Kidney (tissue), 13 donors: ENCODE measurements at regions not wholly inside any gene's neighbourhood (a gene's known extent, or its start where the extent isn't known, plus 50 kb on each side); places are given as distances from the start of the nearest gene placed in this dataset.

ENCODE experiments used
- DNase-seq, 5 donors: peaks; one replicate each; pipeline ENCODE4 v3.0.0-alpha.2; 2013 to 2020
- FAIRE-seq: peaks from 2 replicates; lab custom pipeline; 2012; peaks lifted over from hg19 to GRCh38; lab: Jason Lieb, UNC
- H3K27ac ChIP-seq, 2 donors: one replicate each; pipeline ENCODE4 v1.7.0; 2013; ENCODE audit warnings: low read depth in 2 of 2, low read length in 2 of 2, inconsistent platforms in 1 of 2
- H3K27me3 ChIP-seq: one replicate; pipeline ENCODE4 v1.7.1; 2013; ENCODE audit warnings: low read length, inconsistent platforms; ENCODE audit not compliant: control insufficient read depth, insufficient read depth
- H3K36me3 ChIP-seq, 3 donors: one replicate each; pipeline versions ENCODE4 v1.7.0 to v1.7.1; 2013; ENCODE audit warnings: low read length in 3 of 3, control low read depth in 1 of 3, inconsistent platforms in 1 of 3; ENCODE audit not compliant: insufficient read depth in 3 of 3, control insufficient read depth in 2 of 3
- H3K4me1 ChIP-seq, 3 donors: one replicate each; pipeline versions ENCODE4 v1.7.0 to v1.7.1; 2013; ENCODE audit warnings: low read length in 3 of 3, inconsistent platforms in 1 of 3, low read depth in 1 of 3; ENCODE audit not compliant: control insufficient read depth in 2 of 3, insufficient read depth in 2 of 3
- H3K4me3 ChIP-seq, 3 donors: one replicate each; pipeline versions ENCODE4 v1.7.0 to v1.8.1; 2013; ENCODE audit warnings: low read length in 3 of 3, control low read depth in 1 of 3, inconsistent platforms in 1 of 3
- H3K9ac ChIP-seq, 3 donors: one replicate each; pipeline versions ENCODE4 v1.7.0 to v1.7.1; 2013; ENCODE audit warnings: low read length in 3 of 3, control low read depth in 1 of 3, inconsistent platforms in 1 of 3
- H3K9me3 ChIP-seq, 3 donors: one replicate each; pipeline versions ENCODE4 v1.7.0 to v1.7.1; 2013; ENCODE audit warnings: low read length in 3 of 3, control low read depth in 1 of 3, inconsistent platforms in 1 of 3; ENCODE audit not compliant: control insufficient read depth in 2 of 3, insufficient read depth in 1 of 3
- CTCF ChIP-seq: IDR thresholded peaks from 3 replicates; pipeline ENCODE4 v1.5.1; 2012; ENCODE audit warnings: mild to moderate bottlenecking, moderate library complexity, borderline replicate concordance; ENCODE audit not compliant: insufficient read depth; ENCODE audit errors: extremely low read depth
- intact Hi-C: fragments of 100-400 bp; cut with DNase I; formaldehyde crosslinking; loops from one replicate; pipeline ENCODE4 v1.11.1; 2022
- donor health status: control.
- donor health status: control.
- donor health status: control.
- donor health status: control.
- donor health status: control.
- donor health status: DM: yes; HTN: yes; CAD: no.
- donor health status: Normal renal cell carcinoma (clear cell type).

- no peaks in the 10 kb centered on the region for H3K36me3 ChIP-seq
- H3K4me3 ChIP-seq = no peak overlapping the region
- FAIRE-seq = no peak
- DNase-seq = no peak
- TF ChIP-seq CTCF = no peak
- no peaks in the 10 kb centered on the region for H3K9me3 ChIP-seq
- no peak overlapping the region for H3K9ac ChIP-seq
- no peaks in the 10 kb centered on the region for H3K4me1 ChIP-seq
- H3K27ac ChIP-seq = no peak overlapping the region
- no peaks in the 10 kb centered on the region for H3K27me3 ChIP-seq
- intact Hi-C loops = no loop called here
Measured at GRCh38 chr6:16902502-16902901, 141.2 kb upstream of the ATXN1 start.

GRCh38 chr6:16901782-16902181, 140.5 kb upstream of the ATXN1 start:
- intact Hi-C loops = no loop called here
- Histone ChIP-seq H3K9me3 (no peaks in the 10 kb centered on the region), H3K36me3 (no peaks in the 10 kb centered on the region), H3K9ac (no peak overlapping the region), H3K4me3 (no peak overlapping the region), H3K27ac (no peak overlapping the region), H3K27me3 (no peaks in the 10 kb centered on the region), H3K4me1 (no peaks in the 10 kb centered on the region)
- TF ChIP-seq CTCF = no peak
- FAIRE-seq = no peak
- DNase-seq = peak in 1 of 5 donors; percentile 15

GRCh38 chr6:16901306-16901705, 140.0 kb upstream of the ATXN1 start:
- no peak overlapping the region for H3K27ac ChIP-seq
- intact Hi-C loops = no loop called here
- H3K9ac ChIP-seq = no peak overlapping the region
- FAIRE-seq (no peak), DNase-seq (no peak)
- TF ChIP-seq CTCF = no peak
- H3K4me3 ChIP-seq = no peak overlapping the region
- H3K27me3 ChIP-seq = no peaks in the 10 kb centered on the region
- no peaks in the 10 kb centered on the region for H3K9me3 ChIP-seq
- H3K36me3 ChIP-seq = no peaks in the 10 kb centered on the region
- H3K4me1 ChIP-seq = no peaks in the 10 kb centered on the region
